ENCODE measurements at regions not wholly inside any gene's neighbourhood (a gene's known extent, or its start where the extent isn't known, plus 50 kb on each side); places are given as distances from the start of the nearest gene placed in this dataset.

GRCh38 chr5:124876566-124876965 lies 130.1 kb upstream of the ZNF608 start:
- no peaks in the 10 kb centered on the region for H3K9me3 ChIP-seq
- TF ChIP-seq POLR2A (IDR thresholded peaks at IDR 0.05) (no peak), CTCF (IDR thresholded peaks at IDR 0.05) (no peak), EP300 (IDR thresholded peaks at IDR 0.05) (no peak)
- 94 to 96% methylated on average over 1 of the region's 1 CpG for WGBS, 2 donors
- H3K36me3 ChIP-seq, result no peaks in the 10 kb centered on the region
- H3K27ac ChIP-seq, result no peak overlapping the region
- no peak for DNase-seq (ENCODE audit: low spot score in 2 of 2)
- H3K4me3 ChIP-seq, result no peak overlapping the region
- H3K27me3 ChIP-seq, result no peaks in the 10 kb centered on the region
- peaks cover 0 to 1% (median 0%) of the 10 kb centered on the region in 4 donors for H3K4me1 ChIP-seq

- WGBS, 2 donors, result 86 to 87% methylated on average over 2 of the region's 2 CpGs
- no peak for TF ChIP-seq POLR2A (IDR thresholded peaks at IDR 0.05)
- TF ChIP-seq EP300 (IDR thresholded peaks at IDR 0.05), result no peak
- no peak for TF ChIP-seq CTCF (IDR thresholded peaks at IDR 0.05)
- Histone ChIP-seq H3K4me1 (no peaks in the 10 kb centered on the region), H3K36me3 (no peaks in the 10 kb centered on the region), H3K4me3 (no peak overlapping the region), H3K27me3 (no peaks in the 10 kb centered on the region), H3K9me3 (no peaks in the 10 kb centered on the region), H3K27ac (no peak overlapping the region)
- no peak for DNase-seq (ENCODE audit: low spot score in 2 of 2)
These were observed 130.5 kb upstream of the ZNF608 start for GRCh38 chr5:124876983-124877382.

GRCh38 chr5:124877501-124878146 lies 131.2 kb upstream of the ZNF608 start:
- Histone ChIP-seq H3K36me3 (no peaks in the 10 kb centered on the region), H3K27me3 (no peaks in the 10 kb centered on the region), H3K4me1 (no peaks in the 10 kb centered on the region), H3K27ac (no peak overlapping the region), H3K4me3 (no peak overlapping the region), H3K9me3 (no peaks in the 10 kb centered on the region)
- no peak for DNase-seq (ENCODE audit: low spot score in 2 of 2)
- 90 to 96% methylated on average over 7 of the region's 7 CpGs for WGBS, 2 donors
- TF ChIP-seq EP300 (IDR thresholded peaks at IDR 0.05) (no peak), CTCF (IDR thresholded peaks at IDR 0.05) (no peak), POLR2A (IDR thresholded peaks at IDR 0.05) (no peak)

- Histone ChIP-seq H3K27me3 (no peaks in the 10 kb centered on the region), H3K9me3 (no peaks in the 10 kb centered on the region), H3K4me1 (no peaks in the 10 kb centered on the region), H3K36me3 (no peaks in the 10 kb centered on the region), H3K27ac (no peak overlapping the region), H3K4me3 (no peak overlapping the region)
- TF ChIP-seq CTCF (IDR thresholded peaks at IDR 0.05) (no peak), EP300 (IDR thresholded peaks at IDR 0.05) (no peak), POLR2A (IDR thresholded peaks at IDR 0.05) (no peak)
- DNase-seq (ENCODE audit: low spot score in 2 of 2), result no peak
- 80 to 90% methylated on average over 5 of the region's 5 CpGs for WGBS, 2 donors
These were observed 132.3 kb upstream of the ZNF608 start for GRCh38 chr5:124878583-124879342.

GRCh38 chr5:124880903-124881697 lies 134.7 kb upstream of the ZNF608 start:
- no peak for DNase-seq (ENCODE audit: low spot score in 2 of 2)
- no peak overlapping the region for H3K4me3 ChIP-seq
- no peaks in the 10 kb centered on the region for H3K36me3 ChIP-seq
- H3K4me1 ChIP-seq, result no peaks in the 10 kb centered on the region
- H3K27me3 ChIP-seq, result no peaks in the 10 kb centered on the region
- TF ChIP-seq EP300 (IDR thresholded peaks at IDR 0.05) (no peak), POLR2A (IDR thresholded peaks at IDR 0.05) (no peak), CTCF (IDR thresholded peaks at IDR 0.05) (no peak)
- no peak overlapping the region for H3K27ac ChIP-seq
- H3K9me3 ChIP-seq, result no peaks in the 10 kb centered on the region
- 79 to 84% methylated on average over 10 of the region's 10 CpGs for WGBS, 2 donors

All from tibial nerve (tissue), 4 donors.